DMS 273 (cell line): ENCODE measurements at regions not wholly inside any gene's neighbourhood (a gene's known extent, or its start where the extent isn't known, plus 50 kb on each side); places are given as distances from the start of the nearest gene placed in this dataset.

Experiments
- DNase-seq: peaks from one replicate; lab custom pipeline; 2025; ENCODE audit not compliant: unreplicated experiment; lab: John Stamatoyannopoulos, UW

DNA sequence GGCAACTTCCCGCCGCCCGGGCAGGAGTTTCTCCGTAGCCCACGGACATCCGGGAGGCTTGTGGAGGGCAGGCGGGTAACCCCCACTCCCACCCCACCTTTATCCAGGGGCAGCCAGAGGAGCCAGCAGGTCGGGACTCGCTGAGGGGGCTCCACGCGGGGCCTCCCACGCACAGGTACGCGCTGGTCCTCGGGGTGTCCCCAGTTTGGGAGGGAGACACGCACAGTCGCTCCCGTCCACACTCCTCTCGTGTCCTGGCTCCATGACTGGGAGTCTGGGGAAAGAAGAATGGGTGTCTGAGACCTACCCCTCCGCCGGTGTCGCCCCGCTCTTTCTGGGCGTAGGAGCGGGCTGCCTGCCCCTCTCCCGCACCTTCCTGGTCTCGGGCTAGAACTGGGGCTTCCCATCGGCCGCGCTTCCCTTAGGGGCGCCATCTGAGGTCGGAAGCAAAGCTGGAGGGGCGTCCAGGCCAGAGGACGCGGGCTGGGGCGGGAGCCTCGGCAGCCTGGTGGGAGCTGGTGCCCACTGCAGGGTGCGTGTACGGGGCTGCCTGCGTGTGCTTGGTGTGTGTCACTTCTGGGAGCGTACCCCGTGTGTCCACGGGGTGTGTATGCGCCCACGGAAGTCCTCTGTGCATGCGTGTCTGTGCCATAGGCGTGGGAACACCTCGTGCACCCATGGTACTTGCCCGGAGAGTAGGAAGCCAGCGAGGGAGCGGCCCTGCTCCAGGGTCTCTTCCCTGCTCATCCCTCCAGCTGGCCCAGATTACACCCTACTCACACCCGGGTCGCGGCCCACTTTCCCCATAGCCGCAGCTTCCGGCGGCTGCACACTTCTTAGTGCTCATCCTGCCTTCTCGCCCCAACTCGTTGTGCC is 73.0 kb upstream of the LEP start:
- no peak for DNase-seq

DNA sequence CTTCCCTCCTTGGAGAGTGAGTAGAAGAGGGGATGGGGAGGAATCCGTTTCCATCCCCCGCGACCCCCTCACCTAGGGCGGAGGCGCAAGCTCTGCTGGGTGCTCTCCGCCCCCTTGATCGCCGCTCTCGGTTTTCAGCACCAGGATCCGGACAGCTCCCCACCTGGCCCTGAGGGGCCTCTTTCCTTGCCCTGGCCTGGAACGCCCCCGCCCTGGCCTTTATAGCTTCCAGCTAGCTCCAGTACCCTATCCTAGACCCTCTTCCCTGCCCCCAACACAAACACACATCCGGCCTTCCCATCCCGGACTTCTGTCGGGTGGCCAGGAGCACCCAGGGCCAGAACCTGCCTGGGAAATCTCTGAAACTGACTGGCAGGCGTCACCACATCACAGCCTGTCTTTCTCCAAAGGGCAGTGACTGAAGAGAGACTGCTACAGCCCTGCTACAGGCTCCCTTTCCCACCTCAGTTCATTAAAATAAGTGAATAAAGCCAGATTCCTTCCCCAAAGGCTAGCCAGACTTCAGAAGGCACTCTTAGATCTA is 72.3 kb upstream of the LEP start:
- peak; percentile 42 for DNase-seq

DNA sequence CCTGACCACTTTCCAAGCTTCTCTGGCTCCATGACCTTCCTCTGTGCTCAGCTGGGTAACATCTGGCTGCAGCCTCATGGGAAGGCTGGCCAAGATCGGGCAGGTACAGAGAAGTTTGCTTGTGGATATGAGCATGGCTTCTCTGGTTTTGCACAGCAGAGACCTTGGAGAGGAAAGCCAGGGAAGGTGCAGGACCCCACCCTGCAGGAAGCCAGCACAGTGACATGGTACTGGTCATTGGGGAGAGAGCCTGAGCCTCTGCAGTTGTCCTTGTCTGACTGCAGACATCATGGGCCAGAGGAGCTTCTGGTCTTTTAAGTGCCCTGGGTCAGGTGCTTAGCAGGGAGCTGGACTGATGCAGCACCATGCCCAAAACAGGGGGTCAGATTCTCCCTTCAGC is 70.6 kb upstream of the LEP start:
- DNase-seq: no peak

DNA sequence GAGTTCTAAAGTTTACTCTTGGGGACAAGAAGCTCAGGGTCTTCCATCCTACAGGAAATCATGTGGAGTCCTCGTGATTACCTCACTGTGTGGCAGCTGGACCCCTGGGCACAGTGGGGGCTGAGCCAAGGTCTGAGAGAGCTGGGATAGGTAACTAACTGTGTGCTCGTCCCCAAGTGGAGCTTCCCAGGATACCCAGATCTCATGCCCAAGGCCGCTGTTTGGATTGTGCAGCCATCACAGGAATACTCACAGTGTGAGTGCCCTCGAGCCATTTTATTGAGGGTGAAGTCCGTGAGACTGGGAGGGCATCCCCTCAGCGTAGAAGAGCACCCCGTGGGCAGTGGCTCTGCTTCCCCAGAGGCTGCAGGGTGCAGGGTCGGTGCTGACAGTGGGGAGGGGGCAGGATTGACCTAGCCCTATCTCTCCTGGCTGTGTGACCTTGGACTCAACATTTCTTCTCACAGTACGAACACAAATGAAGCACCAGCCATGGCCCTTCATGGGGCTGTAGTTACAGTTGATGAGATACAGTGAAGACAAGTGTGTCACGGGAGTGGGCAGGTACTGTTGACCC is 69.6 kb upstream of the LEP start:
- no peak for DNase-seq

DNA sequence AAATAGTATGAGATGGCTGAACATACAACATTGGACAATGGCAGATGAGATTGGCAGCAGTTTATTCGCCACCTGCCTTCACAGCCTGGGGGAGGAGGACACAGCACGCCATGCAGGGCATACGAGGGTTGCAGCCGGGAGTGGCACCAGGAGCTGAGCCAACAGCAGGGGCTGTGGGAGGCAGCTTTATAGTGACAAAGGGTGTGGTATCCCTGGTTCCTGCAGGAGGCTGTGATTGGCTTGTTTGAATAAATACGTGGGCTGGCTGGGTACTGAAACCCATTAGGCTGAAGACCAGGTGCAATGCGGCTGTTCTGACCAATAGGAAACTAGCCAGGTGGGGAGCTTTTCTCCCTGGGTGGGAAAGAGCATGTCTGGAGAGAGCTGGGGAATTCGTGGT is 68.9 kb upstream of the LEP start:
- peak; percentile 43 for DNase-seq

DNA sequence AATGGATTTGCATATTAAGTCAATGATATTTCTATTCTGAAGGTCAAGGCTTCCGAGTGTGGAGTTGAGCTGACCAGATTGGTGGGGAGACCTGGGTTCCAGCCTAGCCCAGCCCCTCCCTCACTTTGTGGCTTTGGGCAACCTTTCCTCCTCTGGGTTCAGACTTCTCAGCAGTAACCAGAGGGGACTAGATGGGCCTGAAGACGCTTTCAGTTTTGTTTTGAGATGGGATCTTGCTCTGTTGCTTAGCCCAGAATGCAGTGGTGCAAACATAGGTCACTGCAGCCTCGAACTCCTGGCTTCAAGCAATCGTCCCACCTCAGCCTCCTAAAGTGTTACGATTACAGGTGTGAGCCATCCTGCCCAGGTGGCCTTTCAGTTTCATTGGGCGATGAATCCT is 68.1 kb upstream of the LEP start:
- no peak for DNase-seq

DNA sequence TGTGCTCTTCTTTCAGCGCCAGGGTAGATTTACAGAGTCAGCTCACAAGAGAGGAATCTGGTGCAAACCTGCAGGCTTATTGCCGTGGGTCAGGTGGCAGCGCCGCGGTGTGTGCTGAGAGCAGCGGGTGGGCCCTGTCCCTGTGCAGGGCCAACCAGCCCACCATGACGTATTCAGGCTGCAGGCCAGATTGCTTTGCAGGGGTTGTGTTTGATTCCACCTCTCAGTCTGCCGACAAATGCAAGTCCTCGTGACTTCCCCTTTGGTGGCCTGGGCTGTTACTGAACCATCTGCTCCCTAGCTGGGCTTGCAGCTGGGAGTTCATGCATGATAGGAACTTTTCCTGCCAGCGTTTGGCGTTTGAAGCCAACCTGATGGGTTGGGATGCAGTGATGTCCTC is 66.7 kb upstream of the LEP start:
- DNase-seq: peak; percentile 93

DNA sequence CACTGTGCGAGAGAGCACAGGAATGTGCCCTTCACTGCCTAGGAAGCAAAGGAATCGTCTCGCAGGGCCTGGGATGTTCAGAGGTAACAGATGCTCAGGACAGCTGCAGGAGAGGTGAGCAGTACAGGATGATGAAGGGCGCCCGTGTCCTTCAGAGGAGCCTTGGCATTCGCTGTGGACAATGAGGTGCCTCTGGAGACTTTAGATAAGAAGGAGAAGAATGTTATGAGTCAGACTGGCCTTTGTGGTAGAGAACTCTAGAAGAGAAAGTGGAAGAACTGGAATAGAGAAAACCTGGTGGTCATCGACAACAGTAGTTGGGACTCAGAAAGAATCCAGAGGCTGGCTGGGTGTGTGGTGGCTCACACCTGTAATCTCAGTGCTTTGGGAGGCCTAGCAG is 64.4 kb upstream of the LEP start:
- DNase-seq: no peak

DNA sequence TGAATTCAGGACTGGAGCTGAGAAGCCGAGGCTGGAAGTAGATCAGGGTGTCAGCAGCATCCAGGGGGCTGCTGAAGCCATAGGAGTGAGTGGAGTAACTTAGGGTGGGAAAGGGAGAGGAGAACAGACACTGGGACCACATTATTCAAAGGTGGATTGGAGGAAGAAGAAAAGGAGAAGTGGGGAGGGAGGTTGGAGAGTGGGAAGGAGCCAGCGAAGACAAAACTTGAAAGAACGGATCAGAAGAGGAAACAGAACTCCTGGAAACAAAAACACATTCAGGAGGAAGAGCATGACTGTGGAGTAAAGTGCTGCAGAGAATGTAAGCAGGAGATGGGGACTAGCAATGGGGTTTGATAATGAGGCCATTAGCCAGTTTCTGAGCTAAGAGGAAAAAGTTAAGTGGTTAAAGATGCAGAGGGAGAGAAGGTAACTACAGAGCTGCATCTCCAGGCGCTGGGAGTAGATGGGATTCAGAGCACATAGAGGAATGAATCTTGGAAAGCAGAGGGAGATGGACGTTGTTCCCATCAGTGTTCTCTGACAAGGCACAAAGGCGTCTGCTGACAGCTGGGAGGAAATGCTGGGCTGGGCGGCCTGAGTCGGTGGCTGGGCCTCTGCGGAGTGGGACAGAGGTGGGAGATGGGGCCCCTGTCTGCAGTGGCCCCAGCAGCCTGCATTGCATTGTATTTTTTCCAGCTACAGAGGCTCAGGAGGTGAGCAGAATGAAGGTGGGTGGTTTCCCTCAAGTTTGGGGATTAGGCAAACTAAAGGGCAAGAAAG is 63.1 kb upstream of the LEP start:
- DNase-seq: no peak

DNA sequence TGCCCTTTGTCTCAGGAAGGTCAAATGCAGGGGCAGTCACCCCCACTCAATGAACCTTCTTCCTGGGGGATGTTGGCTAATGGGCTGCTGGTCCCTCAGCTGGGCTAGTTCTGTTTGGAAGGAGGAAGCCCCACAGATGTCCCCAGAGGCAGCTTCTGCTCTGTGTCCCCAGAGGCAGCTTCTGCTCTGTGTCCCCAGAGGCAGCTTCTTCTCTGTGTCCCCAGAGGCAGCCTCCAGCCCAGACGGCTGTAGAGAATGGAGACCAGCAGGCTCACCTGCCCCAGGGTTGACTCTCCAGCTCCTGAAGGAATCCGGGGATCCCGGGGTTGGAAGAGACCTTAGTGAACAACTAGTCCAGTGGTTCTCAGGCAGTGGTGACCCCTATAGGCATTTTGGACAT is 62.5 kb upstream of the LEP start:
- no peak for DNase-seq

DNA sequence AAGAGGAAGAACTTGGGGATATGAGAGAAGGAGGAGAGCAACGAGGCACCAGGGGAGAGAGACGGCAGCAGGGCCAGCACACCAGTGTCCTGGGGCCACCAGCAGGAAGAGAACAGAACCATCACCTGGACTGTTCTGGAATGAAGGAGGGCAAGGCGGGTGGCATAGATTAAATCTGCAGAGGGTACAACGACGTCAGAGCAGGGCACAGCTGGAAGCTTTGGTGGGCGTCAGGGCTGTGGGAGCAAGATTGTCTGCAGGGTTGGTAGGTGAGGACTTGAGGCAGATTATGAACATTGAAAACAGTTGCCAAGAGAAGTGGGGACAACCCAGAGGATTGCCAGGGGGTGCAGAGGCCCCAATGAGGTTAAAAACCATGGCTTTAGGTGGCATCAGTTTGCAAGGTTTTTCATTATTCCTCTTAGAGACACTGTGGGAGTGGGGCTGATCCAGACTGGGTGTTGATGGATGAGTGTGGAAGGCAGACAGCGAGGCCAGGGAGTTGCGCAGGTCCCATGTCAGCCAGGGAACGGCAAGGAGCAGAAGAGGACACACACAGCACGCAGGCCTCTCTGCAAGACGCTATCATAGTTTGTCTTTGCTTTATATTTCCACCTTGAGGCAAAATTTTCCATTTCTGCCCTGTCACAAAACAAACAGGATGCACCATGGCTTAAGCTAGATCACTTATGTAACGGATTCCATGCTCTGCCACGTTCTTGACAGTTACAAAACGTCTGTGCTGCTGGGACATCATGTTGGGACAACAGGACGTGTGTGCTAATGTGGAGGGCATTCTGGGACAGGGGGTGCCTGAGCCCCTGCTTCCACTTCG is 52.5 kb upstream of the LEP start:
- DNase-seq: no peak

DNA sequence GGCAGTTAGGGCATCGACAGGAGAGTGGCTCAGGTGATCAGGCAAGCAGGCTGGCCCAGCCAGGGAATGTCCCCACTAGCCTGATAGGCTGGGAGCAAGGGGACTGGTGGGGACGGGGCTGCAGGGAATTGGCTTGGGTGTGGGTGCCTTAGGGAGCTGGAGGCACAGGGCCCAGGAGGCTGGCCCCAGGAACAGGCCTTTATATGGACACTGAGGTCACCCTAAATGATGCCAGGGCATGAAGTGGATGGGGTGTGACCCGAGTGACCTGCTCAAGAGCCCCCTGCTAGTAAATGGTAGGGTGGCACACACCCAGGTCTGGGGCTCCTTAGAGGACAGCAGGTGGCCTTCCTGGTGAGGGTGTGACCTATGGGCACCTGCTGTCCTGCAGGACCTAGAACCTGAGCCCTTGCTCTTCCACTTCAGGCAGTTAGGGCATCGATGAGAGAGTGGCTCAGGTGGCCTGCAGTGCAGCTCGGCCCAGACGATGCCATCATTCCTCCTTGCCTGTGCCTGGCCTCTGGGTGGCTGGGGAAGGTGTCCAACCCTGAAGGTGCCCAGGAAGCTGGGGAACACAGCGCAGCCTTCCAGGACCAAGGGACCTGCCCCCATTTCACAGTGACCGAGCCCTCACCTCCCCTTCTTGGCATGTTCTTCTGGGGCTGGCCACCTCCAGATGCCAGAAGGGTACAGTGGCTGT is 51.7 kb upstream of the LEP start:
- DNase-seq: no peak

DNA sequence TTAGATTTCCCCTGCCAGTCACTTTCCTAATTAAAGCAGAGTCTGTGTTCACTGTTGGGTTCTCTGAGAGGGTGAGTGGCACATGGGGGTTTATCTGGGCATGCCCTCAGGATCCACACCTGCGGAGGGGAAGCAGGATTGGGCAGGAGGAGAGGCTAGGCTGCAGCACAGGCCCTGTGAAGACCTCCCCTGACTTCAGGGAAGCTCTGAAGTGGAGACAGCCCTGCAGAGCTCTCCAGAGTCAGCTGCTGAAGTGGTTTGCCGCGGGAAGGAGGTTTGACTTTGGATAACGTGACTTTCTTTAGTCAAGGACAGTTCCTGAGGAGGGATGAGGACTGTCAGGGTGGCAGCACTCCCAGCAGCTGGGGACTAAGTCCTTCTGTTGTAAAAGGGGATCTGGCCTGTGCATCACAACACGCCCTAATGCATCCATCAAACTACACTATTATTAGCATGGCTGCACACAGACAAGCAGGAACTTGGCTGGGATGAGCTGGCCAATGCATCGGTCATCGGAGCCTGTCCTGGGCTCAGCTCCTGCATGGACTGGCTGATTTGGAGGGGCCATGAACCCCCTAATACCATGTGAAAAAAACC is 50.9 kb upstream of the LEP start:
- no peak for DNase-seq

DNA sequence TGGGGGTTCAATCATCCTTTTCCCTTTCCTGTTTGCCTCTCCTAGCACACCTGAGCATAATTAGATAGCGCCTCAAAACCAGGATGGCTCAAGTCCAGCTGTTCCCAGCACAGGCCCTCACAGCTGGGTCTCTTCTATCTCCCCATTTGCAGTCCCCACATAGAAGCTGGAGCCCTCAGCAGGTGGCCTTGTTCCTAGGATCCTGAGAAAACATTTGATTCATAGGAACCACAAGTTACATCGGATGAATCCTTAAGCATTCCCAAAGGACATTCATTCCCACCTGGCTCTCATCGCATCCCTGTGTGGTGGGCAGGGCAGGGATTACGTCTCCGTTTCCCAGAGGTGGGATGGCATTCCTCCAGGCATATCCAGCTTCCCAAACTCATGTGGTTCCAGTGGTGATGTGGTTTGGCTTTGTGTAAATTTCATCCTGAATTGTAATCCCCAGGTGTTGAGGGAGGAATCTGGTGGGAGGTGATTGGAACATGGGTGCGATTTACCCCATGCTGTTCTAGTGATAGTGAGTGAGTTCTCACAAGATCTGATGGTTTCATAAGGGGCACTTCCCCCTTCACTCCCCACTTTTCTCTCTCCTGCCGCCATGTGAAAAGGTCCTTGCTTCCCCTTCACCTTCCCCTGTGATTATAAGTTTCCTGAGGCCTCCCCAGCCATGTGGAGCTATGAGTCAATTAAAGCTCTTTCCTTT is 49.8 kb upstream of the LEP start:
- DNase-seq: no peak
